ENCODE measurements at regions not wholly inside any gene's neighbourhood (a gene's known extent, or its start where the extent isn't known, plus 50 kb on each side); places are given as distances from the start of the nearest gene placed in this dataset.

GRCh38 chr4:14681330-14681729, 321.0 kb upstream of the CPEB2 start:
- Histone ChIP-seq H3K4me1 (ENCODE audit: control insufficient read depth, extremely low read depth, insufficient read depth, low read length) (no peaks in the 10 kb centered on the region), H2AFZ (ENCODE audit: control insufficient read depth, low read length) (no peak overlapping the region), H3K27me3 (ENCODE audit: control insufficient read depth, extremely low read depth, insufficient read depth, low read length) (no peaks in the 10 kb centered on the region), H3K36me3 (ENCODE audit: control insufficient read depth in 2 of 2, extremely low read depth in 1 of 2, insufficient read depth in 2 of 2, low read length in 2 of 2) (no peaks in the 10 kb centered on the region), H3K4me2 (ENCODE audit: control insufficient read depth, extremely low read depth, insufficient read depth, low read depth, low read length) (no peak overlapping the region), H4K20me1 (ENCODE audit: control insufficient read depth, extremely low read depth, insufficient read depth, low read length) (no peaks in the 10 kb centered on the region), H3K79me2 (ENCODE audit: control insufficient read depth, insufficient read depth, low read length) (no peaks in the 10 kb centered on the region), H3K9me1 (ENCODE audit: control insufficient read depth, extremely low read depth, insufficient read depth, low read length) (no peaks in the 10 kb centered on the region), H3K4me3 (ENCODE audit: control insufficient read depth in 2 of 3, extremely low read depth in 1 of 3, insufficient read depth in 2 of 3, low read depth in 1 of 3, low read length in 3 of 3) (no peak overlapping the region), H3K9me3 (ENCODE audit: control insufficient read depth, low read depth, low read length) (no peaks in the 10 kb centered on the region), H3K9ac (ENCODE audit: control insufficient read depth, extremely low read depth, insufficient read depth, low read length) (no peak overlapping the region), H3K27ac (ENCODE audit: control insufficient read depth, insufficient read depth, low read length) (no peak overlapping the region)
- no peak for TF ChIP-seq CTCF (optimal IDR thresholded peaks at IDR 0.05 in 1 of 3, IDR thresholded peaks at IDR 0.05 in 1 of 3, conservative IDR thresholded peaks at IDR 0.05 in 1 of 3; ENCODE audit: extremely low read depth in 1 of 3, insufficient read depth in 2 of 3, low read length in 3 of 3)
- TF ChIP-seq EZH2 (IDR thresholded peaks at IDR 0.05; ENCODE audit: low read length) = no peak
- FAIRE-seq (no peak), DNase-seq (ENCODE audit: low read depth, low spot score) (no peak)
- dilution Hi-C loops (cut with MboI; ENCODE audit: extremely low pct_ligation_motif_present, low sequenced_read_pairs) = no loop called here

GRCh38 chr4:14693728-14694127, 308.6 kb upstream of the CPEB2 start:
- dilution Hi-C loops (cut with MboI; ENCODE audit: extremely low pct_ligation_motif_present, low sequenced_read_pairs) = no loop called here

More at GRCh38 chr4:14693728-14694127, 308.6 kb upstream of the CPEB2 start:
- H4K20me1 ChIP-seq (ENCODE audit: control insufficient read depth, extremely low read depth, insufficient read depth, low read length) = no peaks in the 10 kb centered on the region
- FAIRE-seq = no peak
- H3K79me2 ChIP-seq (ENCODE audit: control insufficient read depth, insufficient read depth, low read length) = no peaks in the 10 kb centered on the region
- H3K4me2 ChIP-seq (ENCODE audit: control insufficient read depth, extremely low read depth, insufficient read depth, low read depth, low read length) = no peak overlapping the region
- H3K9ac ChIP-seq (ENCODE audit: control insufficient read depth, extremely low read depth, insufficient read depth, low read length) = no peak overlapping the region
- no peaks in the 10 kb centered on the region for H3K36me3 ChIP-seq (ENCODE audit: control insufficient read depth in 2 of 2, extremely low read depth in 1 of 2, insufficient read depth in 2 of 2, low read length in 2 of 2)
- H3K9me1 ChIP-seq (ENCODE audit: control insufficient read depth, extremely low read depth, insufficient read depth, low read length) = no peaks in the 10 kb centered on the region
- DNase-seq (ENCODE audit: low read depth, low spot score) = no peak
- no peak overlapping the region for H3K4me3 ChIP-seq (ENCODE audit: control insufficient read depth in 2 of 3, extremely low read depth in 1 of 3, insufficient read depth in 2 of 3, low read depth in 1 of 3, low read length in 3 of 3)
- H2AFZ ChIP-seq (ENCODE audit: control insufficient read depth, low read length) = no peak overlapping the region
- H3K4me1 ChIP-seq (ENCODE audit: control insufficient read depth, extremely low read depth, insufficient read depth, low read length) = no peaks in the 10 kb centered on the region
- no peak overlapping the region for H3K27ac ChIP-seq (ENCODE audit: control insufficient read depth, insufficient read depth, low read length)
- no peaks in the 10 kb centered on the region for H3K27me3 ChIP-seq (ENCODE audit: control insufficient read depth, extremely low read depth, insufficient read depth, low read length)
- no peak for TF ChIP-seq EZH2 (IDR thresholded peaks at IDR 0.05; ENCODE audit: low read length)
- no peak for TF ChIP-seq CTCF (optimal IDR thresholded peaks at IDR 0.05 in 1 of 3, IDR thresholded peaks at IDR 0.05 in 1 of 3, conservative IDR thresholded peaks at IDR 0.05 in 1 of 3; ENCODE audit: extremely low read depth in 1 of 3, insufficient read depth in 2 of 3, low read length in 3 of 3)
- H3K9me3 ChIP-seq (ENCODE audit: control insufficient read depth, low read depth, low read length) = no peaks in the 10 kb centered on the region
